Epithelial cell of esophagus (primary cell): ENCODE measurements at regions not wholly inside any gene's neighbourhood (a gene's known extent, or its start where the extent isn't known, plus 50 kb on each side); places are given as distances from the start of the nearest gene placed in this dataset.

Experiments used
- DNase-seq: peaks from one replicate; pipeline ENCODE4 v3.0.0; 2010; ENCODE audit warnings: low read depth
- H3K4me3 ChIP-seq: 2 replicates; pipeline ENCODE4 v1.5.1; 2011; ENCODE audit warnings: mild to moderate bottlenecking, low read length, control low read depth
- TF ChIP-seq, protein P1 (sequence below): IDR thresholded peaks from 2 replicates; pipeline ENCODE4 v1.5.1; 2011; ENCODE audit warnings: low read depth, mild to moderate bottlenecking, low read length, control low read depth, inconsistent platforms; ENCODE audit not compliant: insufficient read depth; ENCODE audit errors: missing control alignments

DNA sequence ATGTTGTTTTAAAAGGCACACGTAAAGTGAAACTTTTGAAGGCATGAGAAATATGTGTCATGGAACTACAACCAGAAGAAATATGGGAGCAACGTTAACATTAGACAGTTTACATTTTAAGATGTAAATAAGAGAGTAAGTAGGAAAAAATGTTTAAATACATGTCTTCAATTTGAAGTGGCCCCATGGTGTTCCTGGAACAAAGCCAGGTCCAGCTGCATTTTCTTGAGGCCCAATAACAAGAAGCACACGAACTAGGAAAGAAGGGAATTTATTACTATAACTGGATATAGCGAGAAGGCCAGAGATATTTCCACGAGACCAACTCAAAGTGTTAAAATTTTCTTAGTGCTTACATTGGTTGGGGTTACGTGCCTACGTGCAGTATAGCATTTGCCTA lies 458.1 kb downstream of the KCTD8 start:
- TF ChIP-seq, protein P1, sequence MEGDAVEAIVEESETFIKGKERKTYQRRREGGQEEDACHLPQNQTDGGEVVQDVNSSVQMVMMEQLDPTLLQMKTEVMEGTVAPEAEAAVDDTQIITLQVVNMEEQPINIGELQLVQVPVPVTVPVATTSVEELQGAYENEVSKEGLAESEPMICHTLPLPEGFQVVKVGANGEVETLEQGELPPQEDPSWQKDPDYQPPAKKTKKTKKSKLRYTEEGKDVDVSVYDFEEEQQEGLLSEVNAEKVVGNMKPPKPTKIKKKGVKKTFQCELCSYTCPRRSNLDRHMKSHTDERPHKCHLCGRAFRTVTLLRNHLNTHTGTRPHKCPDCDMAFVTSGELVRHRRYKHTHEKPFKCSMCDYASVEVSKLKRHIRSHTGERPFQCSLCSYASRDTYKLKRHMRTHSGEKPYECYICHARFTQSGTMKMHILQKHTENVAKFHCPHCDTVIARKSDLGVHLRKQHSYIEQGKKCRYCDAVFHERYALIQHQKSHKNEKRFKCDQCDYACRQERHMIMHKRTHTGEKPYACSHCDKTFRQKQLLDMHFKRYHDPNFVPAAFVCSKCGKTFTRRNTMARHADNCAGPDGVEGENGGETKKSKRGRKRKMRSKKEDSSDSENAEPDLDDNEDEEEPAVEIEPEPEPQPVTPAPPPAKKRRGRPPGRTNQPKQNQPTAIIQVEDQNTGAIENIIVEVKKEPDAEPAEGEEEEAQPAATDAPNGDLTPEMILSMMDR = no peak
- DNase-seq = no peak
- no peak overlapping the region for H3K4me3 ChIP-seq

DNA sequence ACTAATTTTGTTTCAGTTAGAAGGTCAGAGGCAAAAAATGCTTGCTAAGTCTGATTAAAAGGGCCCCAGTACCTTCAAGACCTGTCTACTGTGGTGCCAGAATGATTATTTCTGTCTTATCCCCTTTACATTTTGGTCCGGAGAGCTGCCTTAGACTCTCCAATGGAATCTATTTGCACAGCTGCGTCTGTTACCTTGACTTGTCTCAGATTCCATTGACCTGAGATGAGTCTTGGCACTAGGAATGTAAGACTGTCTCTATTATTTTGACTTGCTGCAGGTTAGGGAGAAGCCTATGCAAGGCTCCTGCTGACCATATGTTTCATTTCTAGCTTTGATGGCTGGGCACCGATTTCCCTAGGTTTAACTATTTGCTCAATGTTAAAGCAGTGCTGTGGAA lies 457.6 kb downstream of the KCTD8 start:
- no peak overlapping the region for H3K4me3 ChIP-seq
- peak; percentile 32 for DNase-seq
- TF ChIP-seq, protein P1 = no peak

DNA sequence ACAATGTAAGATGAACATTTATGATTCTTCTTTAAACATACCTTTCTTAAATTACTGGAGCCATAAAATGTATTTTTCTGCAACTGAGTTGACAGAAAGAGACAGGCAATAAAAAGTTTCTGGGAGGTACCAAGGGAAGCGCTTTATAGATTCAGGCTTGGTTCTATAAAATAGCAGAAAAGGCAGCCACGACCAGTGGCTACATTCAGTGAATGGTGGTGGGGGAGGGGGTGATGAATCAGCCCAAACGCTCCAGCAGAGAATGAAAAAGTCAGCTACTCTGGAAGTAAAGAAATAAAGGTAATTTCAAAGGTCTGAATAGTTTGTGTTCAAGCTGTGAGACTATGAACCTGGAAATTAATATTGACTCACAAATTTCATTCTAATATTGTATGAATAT lies 456.1 kb downstream of the KCTD8 start:
- H3K4me3 ChIP-seq = no peak overlapping the region
- DNase-seq = no peak
- TF ChIP-seq, protein P1 = no peak

DNA sequence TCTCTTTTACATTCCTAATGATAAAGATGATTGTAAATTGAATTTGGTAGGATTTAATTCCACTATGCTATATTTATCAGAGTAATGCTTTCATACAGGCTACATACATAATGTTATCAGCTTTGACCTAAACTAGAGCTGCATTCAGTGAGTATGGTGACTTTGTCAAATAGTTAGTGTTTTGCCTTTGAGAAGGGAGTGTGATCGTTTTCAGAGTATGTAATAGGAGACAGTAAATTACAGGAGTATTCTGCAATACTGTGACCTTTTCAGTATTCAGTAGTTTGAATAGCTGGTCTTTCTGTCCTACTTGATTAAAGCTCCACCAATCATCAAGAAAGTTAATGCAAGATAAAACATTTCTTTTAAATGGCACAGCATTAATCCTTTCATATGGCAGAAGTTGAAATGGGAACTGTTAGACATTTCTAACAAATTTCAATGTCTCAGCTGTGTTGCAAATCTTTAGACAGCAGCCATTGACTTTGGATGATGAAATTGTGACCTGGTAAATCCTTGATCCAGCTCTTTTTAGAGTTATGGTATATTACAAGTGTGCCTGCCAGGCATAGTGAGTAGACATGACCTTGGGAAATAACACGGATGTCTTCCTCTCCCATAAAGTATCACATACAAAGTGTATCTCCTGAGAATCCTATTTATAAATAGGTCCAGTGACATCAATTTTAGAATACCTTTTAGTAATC lies 455.3 kb downstream of the KCTD8 start:
- TF ChIP-seq, protein P1 = no peak
- no peak overlapping the region for H3K4me3 ChIP-seq

DNA sequence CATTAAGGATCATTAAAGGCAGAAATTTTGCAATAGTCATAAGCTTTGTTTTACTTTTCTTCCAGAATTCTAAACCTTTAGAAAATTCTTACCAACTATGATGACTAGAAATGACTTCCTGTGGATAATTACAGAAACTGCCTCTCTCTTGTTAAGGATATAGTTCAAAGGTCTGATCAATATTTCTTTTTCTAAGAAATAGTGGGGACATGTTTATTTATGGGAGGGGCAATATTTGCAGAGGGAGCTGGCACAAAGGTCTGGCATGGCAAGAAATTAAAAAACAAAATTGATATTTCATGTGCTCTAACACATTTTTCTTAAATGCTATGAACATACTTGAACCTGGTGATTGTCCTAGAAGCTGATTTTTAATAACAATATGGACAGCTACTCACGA lies 448.9 kb downstream of the KCTD8 start:
- TF ChIP-seq, protein P1 = no peak
- no peak overlapping the region for H3K4me3 ChIP-seq
- no peak for DNase-seq

More for the DNA sequence above, 455.3 kb downstream of the KCTD8 start:
- no peak for DNase-seq

DNA sequence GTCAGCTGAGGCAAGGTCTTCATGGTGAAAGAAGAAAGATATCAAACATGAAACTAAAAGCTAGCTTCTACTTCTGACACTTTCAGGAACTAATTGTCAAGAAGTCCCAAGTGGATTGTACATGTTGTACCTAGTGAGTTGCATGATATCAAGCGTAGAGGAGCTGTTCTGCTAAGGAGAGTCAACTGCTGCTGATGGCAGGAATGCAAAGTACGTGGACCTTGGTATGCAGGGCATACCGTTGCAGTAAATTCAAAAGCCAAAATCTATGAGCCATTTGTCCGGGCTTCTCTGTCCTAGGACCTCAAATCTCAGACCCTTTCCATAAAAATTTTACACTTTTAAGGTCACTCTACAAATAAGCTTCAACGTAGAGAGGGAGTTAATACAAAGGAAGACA lies 446.2 kb downstream of the KCTD8 start:
- H3K4me3 ChIP-seq = no peak overlapping the region
- TF ChIP-seq, protein P1 = no peak
- DNase-seq = no peak
